NCI-H146 treated with DMSO at 0.1 percent for 48 hours (cell line): ENCODE measurements at regions not wholly inside any gene's neighbourhood (a gene's known extent, or its start where the extent isn't known, plus 50 kb on each side); places are given as distances from the start of the nearest gene placed in this dataset.

Experiments
- DNase-seq: peaks from one replicate; lab custom pipeline; 2025; ENCODE audit not compliant: unreplicated experiment; lab: John Stamatoyannopoulos, UW

GRCh38 chr16:35480988-35481387 is 2021.6 kb downstream of the TP53TG3F start:
- no peak for DNase-seq

- DNase-seq, result no peak
These were observed 2026.5 kb downstream of the TP53TG3F start for GRCh38 chr16:35485915-35486314.

GRCh38 chr16:35492225-35492624 is 2032.8 kb downstream of the TP53TG3F start:
- peak; percentile 35 for DNase-seq

GRCh38 chr16:35497399-35497798 is 2038.0 kb downstream of the TP53TG3F start:
- no peak for DNase-seq

- DNase-seq, result peak; percentile 90
These were observed 2046.8 kb downstream of the TP53TG3F start for GRCh38 chr16:35506018-35506897.

- no peak for DNase-seq
These were observed 2047.4 kb downstream of the TP53TG3F start for GRCh38 chr16:35506898-35507194.

- DNase-seq, result no peak
These were observed 2051.3 kb downstream of the TP53TG3F start for GRCh38 chr16:35510701-35511100.

GRCh38 chr16:35516551-35516950 is 2057.1 kb downstream of the TP53TG3F start:
- no peak for DNase-seq

- no peak for DNase-seq
These were observed 2057.6 kb downstream of the TP53TG3F start for GRCh38 chr16:35516971-35517370.

GRCh38 chr16:35523991-35524390 is 2064.6 kb downstream of the TP53TG3F start:
- DNase-seq, result no peak

GRCh38 chr16:35525979-35526590 is 2066.7 kb downstream of the TP53TG3F start:
- DNase-seq, result no peak

GRCh38 chr16:35532576-35532975 is 2073.2 kb downstream of the TP53TG3F start:
- no peak for DNase-seq

- no peak for DNase-seq
These were observed 2074.3 kb downstream of the TP53TG3F start for GRCh38 chr16:35533683-35534082.

GRCh38 chr16:35543486-35543885 is 2084.1 kb downstream of the TP53TG3F start:
- no peak for DNase-seq

- DNase-seq, result no peak
These were observed 2093.4 kb downstream of the TP53TG3F start for GRCh38 chr16:35552763-35553162.

GRCh38 chr16:35557731-35558130 is 2098.3 kb downstream of the TP53TG3F start:
- DNase-seq, result no peak

GRCh38 chr16:35559911-35560636 is 2100.7 kb downstream of the TP53TG3F start:
- DNase-seq, result no peak

- DNase-seq, result no peak
These were observed 2101.2 kb downstream of the TP53TG3F start for GRCh38 chr16:35560637-35560984.

- DNase-seq, result no peak
These were observed 2101.9 kb downstream of the TP53TG3F start for GRCh38 chr16:35561346-35561745.

GRCh38 chr16:35562471-35562870 is 2103.1 kb downstream of the TP53TG3F start:
- DNase-seq, result no peak

- no peak for DNase-seq
These were observed 2103.5 kb downstream of the TP53TG3F start for GRCh38 chr16:35562919-35563318.

- no peak for DNase-seq
These were observed 2104.7 kb downstream of the TP53TG3F start for GRCh38 chr16:35564148-35564547.
